ENCODE measurements at regions not wholly inside any gene's neighbourhood (a gene's known extent, or its start where the extent isn't known, plus 50 kb on each side); places are given as distances from the start of the nearest gene placed in this dataset.
A peak's percentile ranks its signal among the peaks of the same experiment; 100 is the strongest.

- H3K27me3 ChIP-seq (ENCODE audit: control insufficient read depth in 3 of 3, insufficient read depth in 3 of 3, low read length in 2 of 3) = no peaks in the 10 kb centered on the region
- ATAC-seq (ENCODE audit: insufficient read depth, low FRiP score) (no peak), DNase-seq (no peak)
- TF ChIP-seq CTCF (IDR thresholded peaks at IDR 0.05; ENCODE audit: control extremely low read depth, extremely low read depth) = no peak
- H3K9me3 ChIP-seq (ENCODE audit: control insufficient read depth in 4 of 4, insufficient read depth in 3 of 4, low read length in 3 of 4) = no peaks in the 10 kb centered on the region
- no peak overlapping the region for H3K9ac ChIP-seq (ENCODE audit: insufficient read depth in 1 of 2, low read length in 2 of 2)
- no peaks in the 10 kb centered on the region for H3K36me3 ChIP-seq (ENCODE audit: control insufficient read depth in 4 of 4, insufficient read depth in 4 of 4, low read length in 4 of 4)
- 92 to 96% methylated on average over 11 of the region's 11 CpGs for WGBS, 2 donors
- no peak overlapping the region for H3K27ac ChIP-seq (ENCODE audit: low read depth in 1 of 2, low read length in 1 of 2)
- no peak overlapping the region for H3K4me3 ChIP-seq
- H3K4me1 ChIP-seq (ENCODE audit: control insufficient read depth in 5 of 5, insufficient read depth in 5 of 5, low read length in 5 of 5) = peaks cover 0 to 27% (median 0%) of the 10 kb centered on the region in 5 donors
These were observed 88.4 kb downstream of the VEGFA start for GRCh38 chr6:43858161-43859153.

GRCh38 chr6:43856005-43856765, 86.2 kb downstream of the VEGFA start:
- peak in 2 of 3 donors; percentile 41 to 60 for DNase-seq
- Histone ChIP-seq H3K4me3 (no peak overlapping the region), H3K27me3 (ENCODE audit: control insufficient read depth in 3 of 3, insufficient read depth in 3 of 3, low read length in 2 of 3) (no peaks in the 10 kb centered on the region), H3K27ac (ENCODE audit: low read depth in 1 of 2, low read length in 1 of 2) (no peak overlapping the region), H3K36me3 (ENCODE audit: control insufficient read depth in 4 of 4, insufficient read depth in 4 of 4, low read length in 4 of 4) (no peaks in the 10 kb centered on the region), H3K4me1 (ENCODE audit: control insufficient read depth in 5 of 5, insufficient read depth in 5 of 5, low read length in 5 of 5) (peaks cover 0 to 24% (median 4%) of the 10 kb centered on the region in 5 donors), H3K9ac (ENCODE audit: insufficient read depth in 1 of 2, low read length in 2 of 2) (no peak overlapping the region), H3K9me3 (ENCODE audit: control insufficient read depth in 4 of 4, insufficient read depth in 3 of 4, low read length in 3 of 4) (no peaks in the 10 kb centered on the region)
- WGBS, 2 donors = 75 to 76% methylated on average over 6 of the region's 6 CpGs
- no peak for TF ChIP-seq CTCF (IDR thresholded peaks at IDR 0.05; ENCODE audit: control extremely low read depth, extremely low read depth)
- ATAC-seq (ENCODE audit: insufficient read depth, low FRiP score) = no peak

DNA sequence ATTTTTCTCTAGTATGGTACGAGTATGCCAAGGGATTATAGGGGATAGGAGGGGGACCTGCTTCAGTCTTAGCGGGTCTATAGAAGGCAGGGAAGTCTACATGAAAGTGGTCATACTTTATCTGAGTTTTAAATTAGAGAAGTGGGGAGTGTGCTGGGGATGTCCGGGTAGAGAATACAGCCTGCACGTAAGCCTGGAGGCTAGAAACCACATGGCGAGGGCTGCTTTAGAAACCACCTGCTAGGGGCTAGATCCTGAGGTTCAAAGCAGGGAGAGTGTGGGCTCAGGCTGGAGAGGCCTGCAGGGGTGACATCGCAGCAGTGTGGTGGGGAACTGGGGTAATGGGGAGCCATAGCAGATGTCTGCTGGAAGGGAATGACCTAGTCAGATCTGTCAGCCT, 85.2 kb downstream of the VEGFA start:
- Histone ChIP-seq H3K9me3 (ENCODE audit: control insufficient read depth in 4 of 4, insufficient read depth in 3 of 4, low read length in 3 of 4) (no peaks in the 10 kb centered on the region), H3K27me3 (ENCODE audit: control insufficient read depth in 3 of 3, insufficient read depth in 3 of 3, low read length in 2 of 3) (no peaks in the 10 kb centered on the region), H3K36me3 (ENCODE audit: control insufficient read depth in 4 of 4, insufficient read depth in 4 of 4, low read length in 4 of 4) (no peaks in the 10 kb centered on the region), H3K4me1 (ENCODE audit: control insufficient read depth in 5 of 5, insufficient read depth in 5 of 5, low read length in 5 of 5) (peaks cover 0 to 22% (median 4%) of the 10 kb centered on the region in 5 donors), H3K27ac (ENCODE audit: low read depth in 1 of 2, low read length in 1 of 2) (no peak overlapping the region), H3K4me3 (no peak overlapping the region), H3K9ac (ENCODE audit: insufficient read depth in 1 of 2, low read length in 2 of 2) (no peak overlapping the region)
- TF ChIP-seq CTCF (IDR thresholded peaks at IDR 0.05; ENCODE audit: control extremely low read depth, extremely low read depth) = no peak
- no peak for DNase-seq
- 79 to 80% methylated on average over 6 of the region's 6 CpGs for WGBS, 2 donors
- ATAC-seq (ENCODE audit: insufficient read depth, low FRiP score) = no peak

Data from lung (tissue), 11 donors.